Neural cell (in vitro differentiated cells): ENCODE measurements at regions not wholly inside any gene's neighbourhood (a gene's known extent, or its start where the extent isn't known, plus 50 kb on each side); places are given as distances from the start of the nearest gene placed in this dataset.

Experiments used
- H2AFZ ChIP-seq: fragments of 200-600, 300-800 bp; sonication (generic), shearing (Covaris generic); 2 replicates; pipeline ENCODE4 v1.6.0; 2014; ENCODE audit warnings: low read depth, mild to moderate bottlenecking, antibody characterized with exemption, low read length, moderate library complexity
- H3F3A ChIP-seq: fragments of 200-600 bp; shearing (Covaris generic); 2 replicates; pipeline ENCODE4 v1.6.1; 2016; ENCODE audit warnings: mild to moderate bottlenecking, moderate library complexity, mixed read lengths, antibody characterized with exemption, low read length; ENCODE audit not compliant: insufficient read depth, poor library complexity, severe bottlenecking
- H3K27ac ChIP-seq: fragments of 200-600, 300-800 bp; sonication (generic), shearing (Covaris generic); 2 replicates; pipeline ENCODE4 v1.5.1; 2014; ENCODE audit warnings: mild to moderate bottlenecking, low read length, moderate library complexity
- H3K27me3 ChIP-seq: fragments of 300-800, 200-600 bp; sonication (generic), shearing (Covaris generic); 2 replicates; pipeline ENCODE4 v1.6.0; 2014; ENCODE audit warnings: mild to moderate bottlenecking, low read depth, low read length, moderate library complexity; ENCODE audit not compliant: insufficient read depth
- H3K36me3 ChIP-seq: fragments of 300-800, 200-600 bp; sonication (generic), shearing (Covaris generic); 2 replicates; pipeline ENCODE4 v1.5.1; 2014; ENCODE audit warnings: mild to moderate bottlenecking, antibody characterized with exemption, low read length, moderate library complexity; ENCODE audit not compliant: insufficient read depth
- H3K4me2 ChIP-seq: fragments of 300-800, 200-600 bp; sonication (generic), shearing (Covaris generic); 2 replicates; pipeline ENCODE4 v1.6.0; 2014; ENCODE audit warnings: mild to moderate bottlenecking, low read length
- H3K4me3 ChIP-seq: fragments of 300-800, 200-600 bp; sonication (generic), shearing (Covaris generic); 2 replicates; pipeline ENCODE4 v1.5.1; 2014; ENCODE audit warnings: mild to moderate bottlenecking, low read length, moderate library complexity
- H3K79me2 ChIP-seq: fragments of 200-600 bp; shearing (Covaris generic); replicated peaks from 2 replicates; pipeline ENCODE4 v1.6.0; 2014; ENCODE audit warnings: mild to moderate bottlenecking, low read length, moderate library complexity; ENCODE audit not compliant: insufficient read depth
- H3K9ac ChIP-seq: fragments of 300-800, 200-600 bp; sonication (generic), shearing (Covaris generic); 2 replicates; pipeline ENCODE4 v1.6.1; 2016; ENCODE audit warnings: mild to moderate bottlenecking, low read length, mixed read lengths
- H3K9me2 ChIP-seq: fragments of 200-600 bp; shearing (Covaris generic); 2 replicates; pipeline ENCODE4 v1.6.1; 2016; ENCODE audit warnings: mild to moderate bottlenecking, low read length, mixed read lengths; ENCODE audit not compliant: insufficient read depth
- H3K9me3 ChIP-seq: fragments of 200-600, 300-800 bp; sonication (generic), shearing (Covaris generic); 2 replicates; pipeline ENCODE4 v1.6.1; 2016; ENCODE audit warnings: mild to moderate bottlenecking, mixed run types, low read length, moderate library complexity, mixed read lengths
- H4K20me1 ChIP-seq: fragments of 200-600 bp; shearing (Covaris generic); 2 replicates; pipeline ENCODE4 v1.6.1; 2016; ENCODE audit warnings: mild to moderate bottlenecking, mixed run types; ENCODE audit not compliant: insufficient read depth
- CTCF ChIP-seq: fragments of 450-650 bp; IDR thresholded peaks from 2 replicates; pipeline ENCODE4 v1.5.1; 2014; ENCODE audit warnings: antibody characterized with exemption, mild to moderate bottlenecking, moderate library complexity; ENCODE audit not compliant: poor library complexity, severe bottlenecking
- EP300 ChIP-seq: fragments of 450-650 bp; conservative IDR thresholded peaks from 2 replicates; pipeline ENCODE4 v1.6.1; 2014; ENCODE audit warnings: antibody characterized with exemption, mild to moderate bottlenecking, moderate library complexity; ENCODE audit not compliant: poor library complexity, severe bottlenecking
- EZH2 ChIP-seq: fragments of 200-600, 300-800 bp; shearing (Covaris generic), sonication (generic); IDR thresholded peaks from 2 replicates; pipeline ENCODE4 v1.6.1; 2014; ENCODE audit warnings: antibody characterized with exemption, low read length, borderline replicate concordance, mild to moderate bottlenecking; ENCODE audit not compliant: insufficient read depth, poor library complexity, severe bottlenecking
- MXI1 ChIP-seq: fragments of 450-650 bp; conservative IDR thresholded peaks from 2 replicates; pipeline ENCODE4 v1.6.1; 2014; ENCODE audit warnings: antibody characterized with exemption, mild to moderate bottlenecking; ENCODE audit not compliant: poor library complexity, severe bottlenecking
- POLR2AphosphoS5 ChIP-seq: IDR thresholded peaks from 2 replicates; pipeline ENCODE4 v1.6.1; 2012
- RAD21 ChIP-seq: fragments of 450-650 bp; conservative IDR thresholded peaks from 2 replicates; pipeline ENCODE4 v1.6.1; 2014; ENCODE audit warnings: antibody characterized with exemption, mild to moderate bottlenecking, moderate library complexity
- REST ChIP-seq: IDR thresholded peaks from 2 replicates; pipeline ENCODE4 v1.6.1; 2012; ENCODE audit warnings: borderline replicate concordance
- SMC3 ChIP-seq: fragments of 450-650 bp; conservative IDR thresholded peaks from 2 replicates; pipeline ENCODE4 v1.6.1; 2014; ENCODE audit warnings: antibody characterized with exemption, mild to moderate bottlenecking, moderate library complexity; ENCODE audit not compliant: poor library complexity
- TAF1 ChIP-seq: IDR thresholded peaks from 2 replicates; pipeline ENCODE4 v1.6.1; 2012; ENCODE audit warnings: low read depth

- Histone ChIP-seq H3K9ac (no peak overlapping the region), H3K36me3 (no peaks in the 10 kb centered on the region), H3F3A (no peaks in the 10 kb centered on the region), H3K4me2 (no peak overlapping the region), H3K79me2 (no peaks in the 10 kb centered on the region), H3K4me3 (peak overlapping the region; percentile 12), H3K27ac (no peak overlapping the region), H3K9me2 (no peaks in the 10 kb centered on the region), H3K9me3 (no peaks in the 10 kb centered on the region), H2AFZ (no peak overlapping the region), H3K27me3 (no peaks in the 10 kb centered on the region), H4K20me1 (no peaks in the 10 kb centered on the region)
- TF ChIP-seq CTCF (peak; percentile 12), RAD21 (peak; percentile 25), MXI1 (no peak), POLR2AphosphoS5 (peak; percentile 63), SMC3 (no peak), REST (no peak), TAF1 (no peak), EZH2 (no peak), EP300 (peak; percentile 83)
Observed at GRCh38 chr2:145573608-145574007, 1053.7 kb upstream of the ZEB2 start.

GRCh38 chr2:145572238-145572637 lies 1052.3 kb upstream of the ZEB2 start:
- Histone ChIP-seq H3K4me2 (no peak overlapping the region), H3K79me2 (no peaks in the 10 kb centered on the region), H3K36me3 (no peaks in the 10 kb centered on the region), H3K4me3 (no peak overlapping the region), H2AFZ (no peak overlapping the region), H3K27me3 (no peaks in the 10 kb centered on the region), H3K9ac (no peak overlapping the region), H3K9me2 (no peaks in the 10 kb centered on the region), H3K9me3 (no peaks in the 10 kb centered on the region), H3F3A (no peaks in the 10 kb centered on the region), H3K27ac (no peak overlapping the region), H4K20me1 (no peaks in the 10 kb centered on the region)
- no peak for TF ChIP-seq REST
- no peak for TF ChIP-seq EP300
- no peak for TF ChIP-seq EZH2
- TF ChIP-seq POLR2AphosphoS5, result no peak
